Lower lobe of right lung (tissue), 2 donors: ENCODE measurements at regions not wholly inside any gene's neighbourhood (a gene's known extent, or its start where the extent isn't known, plus 50 kb on each side); places are given as distances from the start of the nearest gene placed in this dataset.

Source experiments
- ATAC-seq, 2 donors: fragments of 200-7000 bp; cut with Tn5 transposase; one replicate each; pipeline ENCODE4 v1.9.1; 2020 to 2022; ENCODE audit warnings: mild to moderate bottlenecking in 2 of 2, moderate library complexity in 2 of 2
- DNase-seq: peaks from one replicate; pipeline ENCODE4 v3.0.0-alpha.2; 2020
- H3K27ac ChIP-seq: fragments of 200-600 bp; one replicate; pipeline ENCODE4 v1.8.0; 2022
- H3K27me3 ChIP-seq: fragments of 200-600 bp; one replicate; pipeline ENCODE4 v1.8.0; 2022; ENCODE audit warnings: low read depth
- H3K36me3 ChIP-seq: fragments of 200-600 bp; one replicate; pipeline ENCODE4 v1.8.0; 2022; ENCODE audit warnings: mild to moderate bottlenecking
- H3K4me1 ChIP-seq: fragments of 200-600 bp; one replicate; pipeline ENCODE4 v1.8.0; 2022
- H3K4me3 ChIP-seq: fragments of 200-600 bp; one replicate; pipeline ENCODE4 v1.8.0; 2022; ENCODE audit warnings: mild to moderate bottlenecking
- H3K9me3 ChIP-seq: fragments of 200-600 bp; one replicate; pipeline ENCODE4 v1.8.0; 2022
- CTCF ChIP-seq: fragments of 200-600 bp; IDR thresholded peaks from one replicate; pipeline ENCODE4 v1.8.0; 2022; ENCODE audit warnings: antibody characterized with exemption, mild to moderate bottlenecking
- intact Hi-C: fragments of 100-400 bp; cut with DNase I; formaldehyde crosslinking; loops from one replicate; pipeline ENCODE4 v1.11.0; 2022
- donor health status: DM: no; HTN: yes; CAD: no; lungs with severe emphysema.

GRCh38 chr10:44244745-44245600, 139.9 kb downstream of the CXCL12 start:
- Histone ChIP-seq H3K36me3 (no peaks in the 10 kb centered on the region), H3K4me3 (no peak overlapping the region), H3K9me3 (peaks cover 4% of the 10 kb centered on the region), H3K27me3 (no peaks in the 10 kb centered on the region), H3K4me1 (no peaks in the 10 kb centered on the region), H3K27ac (no peak overlapping the region)
- intact Hi-C loops: no loop called here
- DNase-seq (no peak), ATAC-seq (no peak)
- TF ChIP-seq CTCF: no peak

GRCh38 chr10:44243851-44244510, 140.9 kb downstream of the CXCL12 start:
- H3K4me3 ChIP-seq: no peak overlapping the region
- ATAC-seq (no peak), DNase-seq (no peak)
- peaks cover 4% of the 10 kb centered on the region for H3K9me3 ChIP-seq
- intact Hi-C loops: no loop called here
- H3K4me1 ChIP-seq: no peaks in the 10 kb centered on the region
- H3K36me3 ChIP-seq: no peaks in the 10 kb centered on the region
- no peaks in the 10 kb centered on the region for H3K27me3 ChIP-seq
- no peak overlapping the region for H3K27ac ChIP-seq
- no peak for TF ChIP-seq CTCF

- no peak for ATAC-seq
- H3K4me3 ChIP-seq: no peak overlapping the region
- intact Hi-C loops: no loop called here
- no peak for TF ChIP-seq CTCF
- no peaks in the 10 kb centered on the region for H3K4me1 ChIP-seq
- no peak for DNase-seq
- peaks cover 4% of the 10 kb centered on the region for H3K9me3 ChIP-seq
- no peaks in the 10 kb centered on the region for H3K27me3 ChIP-seq
- H3K27ac ChIP-seq: no peak overlapping the region
- no peaks in the 10 kb centered on the region for H3K36me3 ChIP-seq
These were observed 142.1 kb downstream of the CXCL12 start for GRCh38 chr10:44242826-44243225.

- Histone ChIP-seq H3K27ac (no peak overlapping the region), H3K36me3 (no peaks in the 10 kb centered on the region), H3K4me3 (no peak overlapping the region), H3K4me1 (no peaks in the 10 kb centered on the region), H3K27me3 (no peaks in the 10 kb centered on the region), H3K9me3 (peaks cover 4% of the 10 kb centered on the region)
- DNase-seq (no peak), ATAC-seq (no peak)
- intact Hi-C loops: no loop called here
- TF ChIP-seq CTCF: no peak
These were observed 142.8 kb downstream of the CXCL12 start for GRCh38 chr10:44242091-44242490.

- no peak for TF ChIP-seq CTCF
- ATAC-seq (no peak), DNase-seq (no peak)
- no peak overlapping the region for H3K4me3 ChIP-seq
- peaks cover 4% of the 10 kb centered on the region for H3K27me3 ChIP-seq
- H3K4me1 ChIP-seq: no peaks in the 10 kb centered on the region
- intact Hi-C loops: no loop called here
- H3K27ac ChIP-seq: no peak overlapping the region
- no peaks in the 10 kb centered on the region for H3K36me3 ChIP-seq
- H3K9me3 ChIP-seq: no peaks in the 10 kb centered on the region
These were observed 144.2 kb downstream of the CXCL12 start for GRCh38 chr10:44240584-44241205.
